Kidney capillary endothelial cell (primary cell): ENCODE measurements at regions not wholly inside any gene's neighbourhood (a gene's known extent, or its start where the extent isn't known, plus 50 kb on each side); places are given as distances from the start of the nearest gene placed in this dataset.
"Not testable (repeated sequence)": the region's sequence is repeated elsewhere in the genome, so short reads cannot be mapped to it uniquely, and the experiment has no call there.

Experiments
- DNase-seq: peaks from one replicate; pipeline ENCODE4 v3.0.0-alpha.2; 2018; ENCODE audit warnings: low spot score

GRCh38 chrX:4675686-4676300, 962.3 kb upstream of the PRKX start:
- no peak for DNase-seq

GRCh38 chrX:4674028-4674782, 960.8 kb upstream of the PRKX start:
- no peak for DNase-seq

- no peak for DNase-seq
Observed at GRCh38 chrX:4671344-4671743, 957.9 kb upstream of the PRKX start.

- DNase-seq = no peak
Observed at GRCh38 chrX:4670606-4671005, 957.2 kb upstream of the PRKX start.

GRCh38 chrX:4668802-4669536, 955.5 kb upstream of the PRKX start:
- no peak for DNase-seq

GRCh38 chrX:4663085-4663484, 949.6 kb upstream of the PRKX start:
- no peak for DNase-seq

GRCh38 chrX:4661771-4662170, 948.3 kb upstream of the PRKX start:
- DNase-seq = no peak

- DNase-seq = no peak
Observed at GRCh38 chrX:4656419-4656818, 943.0 kb upstream of the PRKX start.

GRCh38 chrX:4655743-4656142, 942.3 kb upstream of the PRKX start:
- no peak for DNase-seq

- no peak for DNase-seq
Observed at GRCh38 chrX:4642114-4642513, 928.7 kb upstream of the PRKX start.

- no peak for DNase-seq
Observed at GRCh38 chrX:4638036-4638435, 924.6 kb upstream of the PRKX start.

- no peak for DNase-seq
Observed at GRCh38 chrX:4627414-4627813, 914.0 kb upstream of the PRKX start.

- no peak for DNase-seq
Observed at GRCh38 chrX:4622486-4623167, 909.2 kb upstream of the PRKX start.

GRCh38 chrX:4613651-4614050, 900.2 kb upstream of the PRKX start:
- DNase-seq = not testable (repeated sequence)

- DNase-seq = no peak
Observed at GRCh38 chrX:4588893-4589292, 875.4 kb upstream of the PRKX start.

GRCh38 chrX:4588466-4588865, 875.0 kb upstream of the PRKX start:
- DNase-seq = no peak

- no peak for DNase-seq
Observed at GRCh38 chrX:4588056-4588455, 874.6 kb upstream of the PRKX start.

- DNase-seq = no peak
Observed at GRCh38 chrX:4579999-4580398, 866.5 kb upstream of the PRKX start.

GRCh38 chrX:4579480-4579879, 866.0 kb upstream of the PRKX start:
- DNase-seq = no peak

- no peak for DNase-seq
Observed at GRCh38 chrX:4572691-4573090, 859.2 kb upstream of the PRKX start.

GRCh38 chrX:4570151-4570550, 856.7 kb upstream of the PRKX start:
- DNase-seq = no peak

- DNase-seq = no peak
Observed at GRCh38 chrX:4560192-4560591, 846.7 kb upstream of the PRKX start.

- no peak for DNase-seq
Observed at GRCh38 chrX:4550018-4550417, 836.6 kb upstream of the PRKX start.
